Cardiac muscle cell (in vitro differentiated cells and primary cell): ENCODE measurements at regions not wholly inside any gene's neighbourhood (a gene's known extent, or its start where the extent isn't known, plus 50 kb on each side); places are given as distances from the start of the nearest gene placed in this dataset.

ENCODE experiments used
- DNase-seq, 2 donors: peaks; one replicate each; pipeline versions ENCODE4 v3.0.0 to v3.0.0-alpha.2; 2010 to 2017; ENCODE audit warnings: low read depth in 1 of 2, low spot score in 1 of 2
- H3K27ac ChIP-seq: fragments of 200-600 bp; sonication (generic); 2 replicates; pipeline ENCODE4 v1.5.1; 2016
- H3K27me3 ChIP-seq: fragments of 200-600 bp; sonication (generic); 2 replicates; pipeline ENCODE4 v1.6.0; 2016; ENCODE audit warnings: control low read depth
- H3K36me3 ChIP-seq: fragments of 200-600 bp; sonication (generic); 2 replicates; pipeline ENCODE4 v1.5.1; 2016; ENCODE audit warnings: control low read depth
- H3K4me1 ChIP-seq: fragments of 200-600 bp; sonication (generic); 2 replicates; pipeline ENCODE4 v1.8.1; 2017; ENCODE audit warnings: low read depth, mild to moderate bottlenecking, mixed run types
- H3K4me3 ChIP-seq: fragments of 200-600 bp; sonication (generic); 2 replicates; pipeline ENCODE4 v1.5.1; 2016; ENCODE audit warnings: mild to moderate bottlenecking
- H3K9me3 ChIP-seq: fragments of 200-600 bp; sonication (generic); 2 replicates; pipeline ENCODE4 v1.5.1; 2017; ENCODE audit warnings: low read depth, mild to moderate bottlenecking, control low read depth
- TF ChIP-seq, protein P1 (sequence below): IDR thresholded peaks from 2 replicates; pipeline ENCODE4 v1.5.1; 2012; ENCODE audit warnings: low read depth, mild to moderate bottlenecking, low read length

DNA sequence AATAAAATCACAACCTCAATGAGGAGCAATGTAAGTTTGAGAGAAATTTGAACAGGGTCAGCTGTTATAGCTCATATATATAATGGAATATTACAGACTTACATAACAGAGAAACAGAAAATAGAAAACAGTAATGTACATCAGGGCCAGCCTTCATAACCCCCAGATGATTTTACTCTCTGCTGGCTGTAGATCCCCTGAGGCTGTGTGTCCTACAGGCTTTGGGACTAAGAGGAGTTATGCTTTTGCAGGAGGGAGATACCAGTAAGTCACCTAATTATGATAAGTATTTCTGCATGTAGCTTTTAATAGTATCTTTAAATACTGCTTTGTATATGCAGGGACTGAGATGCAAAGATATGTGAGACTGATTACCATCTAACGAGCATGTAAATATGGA is 105.8 kb upstream of the ASCC3 start:
- no peaks in the 10 kb centered on the region for H3K36me3 ChIP-seq
- DNase-seq = no peak
- TF ChIP-seq, protein P1, sequence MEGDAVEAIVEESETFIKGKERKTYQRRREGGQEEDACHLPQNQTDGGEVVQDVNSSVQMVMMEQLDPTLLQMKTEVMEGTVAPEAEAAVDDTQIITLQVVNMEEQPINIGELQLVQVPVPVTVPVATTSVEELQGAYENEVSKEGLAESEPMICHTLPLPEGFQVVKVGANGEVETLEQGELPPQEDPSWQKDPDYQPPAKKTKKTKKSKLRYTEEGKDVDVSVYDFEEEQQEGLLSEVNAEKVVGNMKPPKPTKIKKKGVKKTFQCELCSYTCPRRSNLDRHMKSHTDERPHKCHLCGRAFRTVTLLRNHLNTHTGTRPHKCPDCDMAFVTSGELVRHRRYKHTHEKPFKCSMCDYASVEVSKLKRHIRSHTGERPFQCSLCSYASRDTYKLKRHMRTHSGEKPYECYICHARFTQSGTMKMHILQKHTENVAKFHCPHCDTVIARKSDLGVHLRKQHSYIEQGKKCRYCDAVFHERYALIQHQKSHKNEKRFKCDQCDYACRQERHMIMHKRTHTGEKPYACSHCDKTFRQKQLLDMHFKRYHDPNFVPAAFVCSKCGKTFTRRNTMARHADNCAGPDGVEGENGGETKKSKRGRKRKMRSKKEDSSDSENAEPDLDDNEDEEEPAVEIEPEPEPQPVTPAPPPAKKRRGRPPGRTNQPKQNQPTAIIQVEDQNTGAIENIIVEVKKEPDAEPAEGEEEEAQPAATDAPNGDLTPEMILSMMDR = no peak

DNA sequence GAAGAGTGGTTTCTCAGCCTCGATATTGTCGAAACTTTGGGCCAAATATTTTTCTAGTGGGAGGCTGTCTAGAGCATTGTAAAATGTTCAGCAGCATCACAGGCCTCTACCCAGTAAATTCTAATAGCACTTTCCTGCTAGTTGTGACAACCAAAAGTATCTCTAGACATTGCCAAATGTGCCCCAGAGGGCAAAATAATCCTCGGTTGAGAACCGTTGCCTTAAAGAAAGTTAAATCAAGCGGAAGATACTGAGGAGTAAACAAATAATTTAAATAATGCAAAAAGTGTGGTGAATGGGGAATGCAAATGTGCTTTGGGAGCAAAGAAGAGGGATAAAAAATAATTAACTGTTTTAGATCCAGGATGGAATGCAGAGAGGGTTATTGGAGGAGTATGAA is 106.4 kb upstream of the ASCC3 start:
- no peaks in the 10 kb centered on the region for H3K36me3 ChIP-seq
- no peak overlapping the region for H3K27ac ChIP-seq
- H3K9me3 ChIP-seq = no peaks in the 10 kb centered on the region
- no peak for DNase-seq
- no peaks in the 10 kb centered on the region for H3K4me1 ChIP-seq
- no peak overlapping the region for H3K4me3 ChIP-seq
- TF ChIP-seq, protein P1 = no peak
- no peaks in the 10 kb centered on the region for H3K27me3 ChIP-seq

More for the DNA sequence above, 105.8 kb upstream of the ASCC3 start:
- Histone ChIP-seq H3K9me3 (no peaks in the 10 kb centered on the region), H3K27me3 (no peaks in the 10 kb centered on the region), H3K4me1 (no peaks in the 10 kb centered on the region), H3K4me3 (no peak overlapping the region), H3K27ac (no peak overlapping the region)

DNA sequence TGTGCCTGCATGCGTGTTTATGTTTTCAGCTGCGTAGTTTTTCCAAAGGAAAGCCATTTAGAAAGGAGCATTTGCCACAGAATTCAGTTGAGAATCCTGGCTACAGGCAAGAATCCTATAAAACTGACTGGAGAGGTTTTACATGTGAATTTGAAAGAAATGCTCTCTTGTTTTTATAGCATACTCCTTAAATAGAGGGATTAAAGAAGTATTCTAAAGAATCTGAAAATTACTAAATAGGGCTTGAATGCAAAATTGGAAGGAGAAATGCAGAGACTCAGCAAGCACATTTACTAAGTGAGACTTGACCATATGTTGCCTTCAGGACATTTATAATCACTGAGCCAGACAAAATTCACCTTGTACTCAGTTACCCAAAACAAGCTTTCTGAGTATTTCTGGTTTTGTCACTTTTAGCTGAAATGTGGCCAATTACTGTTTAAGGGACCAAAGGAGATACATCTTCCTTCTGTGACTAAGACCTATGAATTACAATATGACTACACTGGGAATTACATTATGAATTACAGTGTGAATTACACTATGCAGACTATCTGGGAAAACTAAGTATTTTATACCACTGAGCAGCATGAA is 107.4 kb upstream of the ASCC3 start:
- no peaks in the 10 kb centered on the region for H3K27me3 ChIP-seq
- H3K27ac ChIP-seq = no peak overlapping the region
- no peaks in the 10 kb centered on the region for H3K9me3 ChIP-seq
- TF ChIP-seq, protein P1 = no peak
- no peaks in the 10 kb centered on the region for H3K36me3 ChIP-seq
- no peak for DNase-seq
- no peak overlapping the region for H3K4me3 ChIP-seq
- H3K4me1 ChIP-seq = no peaks in the 10 kb centered on the region

DNA sequence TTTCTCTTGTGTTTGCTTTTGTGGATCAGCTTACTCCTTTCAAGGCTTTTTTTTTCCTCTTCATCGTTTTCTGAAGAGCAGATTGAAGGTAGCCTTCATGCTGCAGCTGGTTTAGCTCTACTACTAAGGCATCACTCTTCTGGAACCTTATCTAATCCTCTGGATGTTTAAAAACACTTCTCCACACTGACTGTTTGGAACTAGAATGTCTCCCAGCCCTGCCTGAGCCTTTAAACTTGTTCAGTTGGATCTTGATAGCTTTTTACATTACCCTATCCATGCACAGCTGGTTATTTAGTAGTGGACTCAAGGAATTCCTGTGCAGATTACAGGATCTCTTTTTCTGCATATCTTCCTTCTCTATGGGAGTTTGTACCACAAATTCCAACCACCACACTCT is 108.9 kb upstream of the ASCC3 start:
- TF ChIP-seq, protein P1 = no peak
- no peaks in the 10 kb centered on the region for H3K9me3 ChIP-seq
- H3K4me1 ChIP-seq = no peaks in the 10 kb centered on the region
- H3K4me3 ChIP-seq = no peak overlapping the region
- DNase-seq = no peak
- no peaks in the 10 kb centered on the region for H3K36me3 ChIP-seq
- no peak overlapping the region for H3K27ac ChIP-seq
- no peaks in the 10 kb centered on the region for H3K27me3 ChIP-seq

DNA sequence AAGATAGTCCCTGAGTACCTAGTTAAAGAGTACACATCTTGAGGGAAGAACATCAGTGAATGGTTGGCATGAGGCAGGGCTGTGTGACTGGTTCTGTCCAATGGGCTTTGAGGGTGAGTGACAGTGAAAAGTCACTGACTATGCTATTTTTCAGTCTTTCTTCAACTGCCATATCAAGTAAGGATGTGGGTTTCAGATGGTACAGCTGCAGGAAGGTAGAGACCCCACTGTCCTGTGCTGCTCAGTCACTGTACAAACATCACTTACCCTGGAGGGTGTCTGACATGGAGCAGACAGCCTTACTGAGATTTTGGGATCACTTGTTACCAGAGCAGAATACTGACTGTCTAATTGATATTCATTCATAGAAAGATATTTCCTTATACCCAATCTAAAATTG is 115.3 kb upstream of the ASCC3 start:
- Histone ChIP-seq H3K27me3 (no peaks in the 10 kb centered on the region), H3K9me3 (no peaks in the 10 kb centered on the region), H3K27ac (no peak overlapping the region), H3K4me1 (no peaks in the 10 kb centered on the region), H3K36me3 (no peaks in the 10 kb centered on the region), H3K4me3 (no peak overlapping the region)
- DNase-seq = no peak
- TF ChIP-seq, protein P1 = no peak
